ENCODE measurements at regions not wholly inside any gene's neighbourhood (a gene's known extent, or its start where the extent isn't known, plus 50 kb on each side); places are given as distances from the start of the nearest gene placed in this dataset.
A peak's percentile ranks its signal among the peaks of the same experiment; 100 is the strongest.

GRCh38 chr6:14635934-14636591 lies 518.5 kb downstream of the CD83 start:
- no peak for DNase-seq (ENCODE audit: low spot score)

GRCh38 chr6:14638435-14638905 lies 520.9 kb downstream of the CD83 start:
- no peak for DNase-seq (ENCODE audit: low spot score)

GRCh38 chr6:14638906-14639761 lies 521.6 kb downstream of the CD83 start:
- DNase-seq (ENCODE audit: low spot score), result no peak

- DNase-seq (ENCODE audit: low spot score), result no peak
These were observed 522.5 kb downstream of the CD83 start for GRCh38 chr6:14639983-14640599.

- DNase-seq (ENCODE audit: low spot score), result no peak
These were observed 523.1 kb downstream of the CD83 start for GRCh38 chr6:14640631-14641030.

- no peak for DNase-seq (ENCODE audit: low spot score)
These were observed 524.0 kb downstream of the CD83 start for GRCh38 chr6:14641423-14642135.

GRCh38 chr6:14642136-14642505 lies 524.5 kb downstream of the CD83 start:
- no peak for DNase-seq (ENCODE audit: low spot score)

GRCh38 chr6:14642842-14643241 lies 525.3 kb downstream of the CD83 start:
- no peak for DNase-seq (ENCODE audit: low spot score)

GRCh38 chr6:14644381-14644780 lies 526.8 kb downstream of the CD83 start:
- no peak for DNase-seq (ENCODE audit: low spot score)

GRCh38 chr6:14645221-14645620 lies 527.6 kb downstream of the CD83 start:
- no peak for DNase-seq (ENCODE audit: low spot score)

- peak; percentile 5 for DNase-seq (ENCODE audit: low spot score)
These were observed 528.3 kb downstream of the CD83 start for GRCh38 chr6:14645841-14646240.

GRCh38 chr6:14646371-14646770 lies 528.8 kb downstream of the CD83 start:
- no peak for DNase-seq (ENCODE audit: low spot score)

GRCh38 chr6:14647357-14647756 lies 529.8 kb downstream of the CD83 start:
- DNase-seq (ENCODE audit: low spot score), result no peak

- no peak for DNase-seq (ENCODE audit: low spot score)
These were observed 535.0 kb downstream of the CD83 start for GRCh38 chr6:14652536-14652935.

GRCh38 chr6:14655201-14656061 lies 537.9 kb downstream of the CD83 start:
- no peak for DNase-seq (ENCODE audit: low spot score)

GRCh38 chr6:14656078-14656521 lies 538.5 kb downstream of the CD83 start:
- no peak for DNase-seq (ENCODE audit: low spot score)

- DNase-seq (ENCODE audit: low spot score), result no peak
These were observed 539.1 kb downstream of the CD83 start for GRCh38 chr6:14656649-14657048.

GRCh38 chr6:14658030-14658429 lies 540.5 kb downstream of the CD83 start:
- DNase-seq (ENCODE audit: low spot score), result no peak

GRCh38 chr6:14658886-14659561 lies 541.5 kb downstream of the CD83 start:
- DNase-seq (ENCODE audit: low spot score), result no peak

GRCh38 chr6:14659841-14660240 lies 542.3 kb downstream of the CD83 start:
- DNase-seq (ENCODE audit: low spot score), result no peak

Measured in LoVo (cell line).